ENCODE measurements at regions not wholly inside any gene's neighbourhood (a gene's known extent, or its start where the extent isn't known, plus 50 kb on each side); places are given as distances from the start of the nearest gene placed in this dataset.

GRCh38 chr9:89926167-89926566 lies 321.4 kb downstream of the GADD45G start:
- no peaks in the 10 kb centered on the region for H3K27me3 ChIP-seq (ENCODE audit: insufficient read depth)
- no peak for DNase-seq
- TF ChIP-seq NFIC (IDR thresholded peaks at IDR 0.05; ENCODE audit: borderline replicate concordance) (no peak), RXRA (IDR thresholded peaks at IDR 0.05; ENCODE audit: borderline replicate concordance, low read depth) (no peak), JUND (IDR thresholded peaks at IDR 0.05) (no peak), TAF1 (IDR thresholded peaks at IDR 0.05; ENCODE audit: borderline replicate concordance, low read depth, low read length) (no peak), REST (IDR thresholded peaks at IDR 0.05; ENCODE audit: low read depth, low read length) (no peak), IRF3 (IDR thresholded peaks at IDR 0.05; ENCODE audit: low read depth, low read length) (no peak), PBX3 (IDR thresholded peaks at IDR 0.05) (no peak), USF2 (IDR thresholded peaks at IDR 0.05; ENCODE audit: borderline replicate concordance, low read depth, low read length) (no peak), FOXM1 (IDR thresholded peaks at IDR 0.05; ENCODE audit: low read depth) (no peak), POLR2AphosphoS5 (IDR thresholded peaks at IDR 0.05; ENCODE audit: low read depth, low read length) (no peak), EP300 (IDR thresholded peaks at IDR 0.05; ENCODE audit: borderline replicate concordance in 1 of 2, low read depth in 1 of 2, low read length in 1 of 2) (no peak), USF1 (IDR thresholded peaks at IDR 0.05; ENCODE audit: borderline replicate concordance, low read depth) (no peak), RCOR1 (IDR thresholded peaks at IDR 0.05; ENCODE audit: low read length) (no peak), MXI1 (IDR thresholded peaks at IDR 0.05; ENCODE audit: low read depth, low read length) (no peak), NRF1 (IDR thresholded peaks at IDR 0.05; ENCODE audit: low read depth, low read length) (no peak), TEAD4 (IDR thresholded peaks at IDR 0.05; ENCODE audit: borderline replicate concordance, insufficient read depth) (no peak), FOXJ3 (CRISPR knock-in tag; IDR thresholded peaks at IDR 0.05) (no peak), MEF2A (IDR thresholded peaks at IDR 0.05; ENCODE audit: borderline replicate concordance, low read depth) (no peak), EZH2phosphoT487 (IDR thresholded peaks at IDR 0.05; ENCODE audit: borderline replicate concordance, low read depth) (no peak), CHD2 (IDR thresholded peaks at IDR 0.05; ENCODE audit: low read length, partially characterized antibody) (no peak)
- H3K4me1 ChIP-seq (ENCODE audit: control insufficient read depth in 1 of 2, insufficient read depth in 2 of 2, low read depth in 1 of 2, low read length in 1 of 2): peaks cover 0 to 18% of the 10 kb centered on the region in 2 experiments; a peak in 2 of 4 replicates
- H3K9me3 ChIP-seq: no peaks in the 10 kb centered on the region
- H3K9ac ChIP-seq: no peak overlapping the region
- H2AFZ ChIP-seq (ENCODE audit: low read depth): no peak overlapping the region
- H3K79me2 ChIP-seq (ENCODE audit: insufficient read depth): no peaks in the 10 kb centered on the region
- no peaks in the 10 kb centered on the region for H3F3A ChIP-seq (replicated peaks; ENCODE audit: insufficient read depth)
- H3K36me3 ChIP-seq (replicated peaks in 1 of 2; ENCODE audit: control insufficient read depth in 1 of 2, insufficient read depth in 2 of 2, low read length in 1 of 2): no peaks in the 10 kb centered on the region
- H3K4me2 ChIP-seq: no peak overlapping the region
- WGBS (ENCODE audit: low lambda C conversion rate): 43% methylated on average over 5 of the region's 5 CpGs
- no peak overlapping the region for H3K4me3 ChIP-seq (ENCODE audit: low read depth in 2 of 2, low read length in 1 of 2)
- ChIA-PET POLR2A (no interaction called here), CTCF (interaction anchor here (1.4 kb wide), 1 partner anchor 323 kb away, joined by 6 read pairs; no protein-coding TSS in a partner anchor)
- no peaks in the 10 kb centered on the region for H4K20me1 ChIP-seq (ENCODE audit: insufficient read depth)
- H3K27ac ChIP-seq (ENCODE audit: low read depth in 2 of 2, low read length in 1 of 2): no peak overlapping the region
- H3K9me2 ChIP-seq: no peaks in the 10 kb centered on the region

Measured in SK-N-SH (cell line).